K562 (cell line): ENCODE measurements at regions not wholly inside any gene's neighbourhood (a gene's known extent, or its start where the extent isn't known, plus 50 kb on each side); places are given as distances from the start of the nearest gene placed in this dataset.

ENCODE experiments used
- ATAC-seq: fragments of 200-7000 bp; cut with Tn5 transposase; 3 replicates; pipeline ENCODE4 v1.9.1; 2020; ENCODE audit warnings: moderate library complexity
- BruUV-seq: library from RNA; stranded (reverse); fragments of 400-500 nt; replicated peaks from 2 replicates; lab custom pipeline; 2021; lab: Mats Ljungman, UMichigan
- CTCF ChIA-PET: fragments of 300-600 bp; formaldehyde crosslinking; extraction: SDS; loops from one replicate; lab custom pipeline; 2021; ENCODE audit warnings: low intra/inter-chr PET ratio; lab: Yijun Ruan, JAX
- POLR2A ChIA-PET: fragments of 300-600, 350-650 bp; sonication (Branson Sonifier 250); formaldehyde crosslinking; extraction: SDS; loops from one replicate; lab custom pipeline; 2021; ENCODE audit warnings: antibody characterized with exemption, inconsistent platforms; lab: Yijun Ruan, JAX
- DNase-seq, 4 experiments: peaks; one replicate each; pipeline versions ENCODE4 v3.0.0 to v3.0.0-alpha.2; 2011 to 2018; ENCODE audit warnings: low spot score in 3 of 4, mixed read lengths in 3 of 4; ENCODE audit errors: extremely low read depth in 1 of 4
- FAIRE-seq: peaks from 2 replicates; lab custom pipeline; 2011; peaks lifted over from hg19 to GRCh38; lab: Jason Lieb, UNC
- H2AFZ ChIP-seq: 2 replicates; pipeline ENCODE4 v1.6.0; 2011; ENCODE audit warnings: low read depth, low read length, control low read depth, inconsistent platforms
- H3K27ac ChIP-seq: fragments of 200-600 bp; 3 replicates; pipeline ENCODE4 v1.8.0; 2011; ENCODE audit warnings: low read depth, mild to moderate bottlenecking, control low read depth, inconsistent platforms, low read length, moderate library complexity, mixed read lengths; ENCODE audit errors: extremely low read depth
- H3K27me3 ChIP-seq, 2 experiments: fragments of 300-600 bp in 1 of 2; 2 replicates in 1 of 2; 3 replicates in 1 of 2; pipeline versions ENCODE4 v1.6.0 to v1.8.0; 2011; ENCODE audit warnings: inconsistent platforms in 2 of 2, low read length in 2 of 2, mild to moderate bottlenecking in 1 of 2, mixed read lengths in 1 of 2, moderate library complexity in 1 of 2; ENCODE audit not compliant: control insufficient read depth in 2 of 2, insufficient read depth in 2 of 2
- H3K36me3 ChIP-seq: fragments of 300-600 bp; 3 replicates; pipeline ENCODE4 v1.8.0; 2011; ENCODE audit warnings: mild to moderate bottlenecking, low read length, inconsistent platforms; ENCODE audit not compliant: control insufficient read depth, insufficient read depth
- H3K4me1 ChIP-seq, 2 experiments: fragments of 200-600 bp in 1 of 2; replicated peaks in 1 of 2; 2 replicates in 1 of 2; 3 replicates in 1 of 2; pipeline versions ENCODE4 v1.5.1 to v1.8.0; 2011; ENCODE audit warnings: inconsistent platforms in 2 of 2, low read length in 2 of 2, mild to moderate bottlenecking in 1 of 2, mixed read lengths in 1 of 2, moderate library complexity in 1 of 2; ENCODE audit not compliant: control insufficient read depth in 2 of 2, insufficient read depth in 2 of 2
- H3K4me2 ChIP-seq: 2 replicates; pipeline ENCODE4 v1.6.1; 2011; ENCODE audit warnings: low read length, control low read depth, inconsistent platforms, mixed read lengths; ENCODE audit not compliant: insufficient read depth
- H3K4me3 ChIP-seq: fragments of 200-600 bp; sonication (generic), shearing (Covaris generic); 2 replicates; pipeline ENCODE4 v1.5.1; 2016; ENCODE audit warnings: control low read depth, inconsistent platforms
- H3K79me2 ChIP-seq: fragments of 200-600 bp; 3 replicates; pipeline ENCODE4 v1.8.0; 2011; ENCODE audit warnings: low read length, inconsistent platforms; ENCODE audit not compliant: control insufficient read depth, insufficient read depth
- H3K9ac ChIP-seq, 2 experiments: 2 replicates each; pipeline versions ENCODE4 v1.6.0 to v1.6.1; 2011; ENCODE audit warnings: low read depth in 2 of 2, low read length in 2 of 2, control low read depth in 1 of 2, inconsistent platforms in 1 of 2, mild to moderate bottlenecking in 1 of 2, mixed read lengths in 1 of 2; ENCODE audit not compliant: insufficient read depth in 1 of 2
- H3K9me1 ChIP-seq: one replicate; pipeline ENCODE4 v1.6.0; 2011; ENCODE audit warnings: inconsistent platforms, mild to moderate bottlenecking, low read length, moderate library complexity; ENCODE audit not compliant: control insufficient read depth, insufficient read depth
- H3K9me3 ChIP-seq: replicated peaks from 2 replicates; pipeline ENCODE4 v1.5.1; 2011; ENCODE audit warnings: low read depth, low read length, inconsistent platforms; ENCODE audit not compliant: control insufficient read depth, insufficient read depth
- H4K20me1 ChIP-seq: replicated peaks from 2 replicates; pipeline ENCODE4 v1.6.1; 2011; ENCODE audit warnings: low read length, inconsistent platforms, mixed read lengths; ENCODE audit not compliant: control insufficient read depth, insufficient read depth
- CBX2 ChIP-seq: fragments of 200-600 bp; sonication (generic); IDR thresholded peaks from one replicate; pipeline ENCODE4 v1.6.1; 2012; ENCODE audit warnings: mild to moderate bottlenecking, low read length, inconsistent platforms; ENCODE audit not compliant: insufficient read depth, poor library complexity, severe bottlenecking
- CCAR2 ChIP-seq: fragments of 200-400 bp; formaldehyde crosslinking; IDR thresholded peaks from 2 replicates; pipeline ENCODE4 v1.6.1; 2017; ENCODE audit warnings: mild to moderate bottlenecking, low read depth, low read length
- ELF2 ChIP-seq: fragments of 250-450 bp; sonication (Bioruptor Pico); IDR thresholded peaks from 2 replicates; pipeline ENCODE4 v1.5.0; 2021; ENCODE audit warnings: mild to moderate bottlenecking
- LARP7 ChIP-seq: fragments of 450-650 bp; IDR thresholded peaks from 2 replicates; pipeline ENCODE4 v1.6.1; 2016
- NFE2L1 ChIP-seq: fragments of 450-650 bp; IDR thresholded peaks from 2 replicates; pipeline ENCODE4 v1.6.1; 2016; ENCODE audit warnings: missing genetic modification characterization, low read depth, mild to moderate bottlenecking, missing compliant biosample characterization, moderate library complexity, borderline replicate concordance
- NFRKB ChIP-seq: fragments of 450-650 bp; IDR thresholded peaks from 2 replicates; pipeline ENCODE4 v1.6.1; 2016; ENCODE audit warnings: low read depth
- PRPF4 ChIP-seq: fragments of 200-400 bp; formaldehyde crosslinking; IDR thresholded peaks from one replicate; pipeline ENCODE4 v1.6.1; 2017; ENCODE audit warnings: low read length, low read depth, mild to moderate bottlenecking; ENCODE audit not compliant: insufficient read depth, poor library complexity, severe bottlenecking
- RERE ChIP-seq: sonication (generic); formaldehyde crosslinking; IDR thresholded peaks from 2 replicates; pipeline ENCODE4 v1.8.0; 2023; ENCODE audit warnings: missing genetic modification reagents, mild to moderate bottlenecking, borderline replicate concordance
- ZKSCAN1 ChIP-seq: fragments of 150-350 bp; IDR thresholded peaks from 2 replicates; pipeline ENCODE4 v1.6.1; 2016; ENCODE audit warnings: low read depth, low read length
- ZNF77 ChIP-seq: fragments of 250-450 bp; sonication (Bioruptor Pico); IDR thresholded peaks from 2 replicates; pipeline ENCODE4 v1.5.0; 2020
- WGBS: fragments of 100-300 bp; shearing (Covaris generic); methylation state at CpG from one replicate; pipeline ENCODE4 v1.1.6; 2016; ENCODE audit warnings: low coverage, mixed read lengths; ENCODE audit not compliant: insufficient coverage; ENCODE audit errors: missing lambda C conversion rate; 5-methylcytosine and 5-hydroxymethylcytosine counted together
- in situ Hi-C: fragments of 300-500 bp; cut with MboI; formaldehyde crosslinking; loops from 4 replicates; pipeline ENCODE4 v1.15.0; 2018; ENCODE audit warnings: inconsistent platforms, mixed read lengths
- intact Hi-C: fragments of 100-400 bp; cut with micrococcal nuclease; formaldehyde crosslinking; loops from 2 replicates; pipeline ENCODE4 v1.14.2; 2022

- 0% methylated on average over 3 of the region's 3 CpGs for WGBS
- H3K4me1 ChIP-seq: no peaks in the 10 kb centered on the region
- no peaks in the 10 kb centered on the region for H3K9me1 ChIP-seq
- H3K27me3 ChIP-seq: no peaks in the 10 kb centered on the region
- no peaks in the 10 kb centered on the region for H4K20me1 ChIP-seq
- no peak overlapping the region for H3K4me2 ChIP-seq
- no peak overlapping the region for H3K9ac ChIP-seq
- in situ Hi-C loops (no loop called here), intact Hi-C loops (no loop called here)
- TF ChIP-seq NFE2L1 (tag): no peak
- TF ChIP-seq NFRKB: no peak
- TF ChIP-seq ELF2: no peak
- no peak for TF ChIP-seq ZKSCAN1
- no peak for TF ChIP-seq LARP7
- no peak for TF ChIP-seq CBX2
- no peak for TF ChIP-seq RERE (CRISPR knock-in tag)
- no peak for TF ChIP-seq CCAR2
- no peak for TF ChIP-seq PRPF4
- TF ChIP-seq ZNF77 (CRISPR knock-in tag): no peak
- no peaks in the 10 kb centered on the region for H3K36me3 ChIP-seq
- no peak overlapping the region for H3K4me3 ChIP-seq
- no TSS peak for BruUV-seq
- no peak for FAIRE-seq
- ATAC-seq: no peak
- no peak for DNase-seq
- POLR2A ChIA-PET: no interaction called here
- no peak overlapping the region for H2AFZ ChIP-seq
- H3K9me3 ChIP-seq: no peaks in the 10 kb centered on the region
- no peak overlapping the region for H3K27ac ChIP-seq
- H3K79me2 ChIP-seq: no peaks in the 10 kb centered on the region
- CTCF ChIA-PET: no interaction called here
These were observed 288.5 kb downstream of the OSTF1 start for GRCh38 chr9:75376680-75377254.
